HCT116 (cell line): ENCODE measurements at regions not wholly inside any gene's neighbourhood (a gene's known extent, or its start where the extent isn't known, plus 50 kb on each side); places are given as distances from the start of the nearest gene placed in this dataset.
"Not testable (repeated sequence)": the region's sequence is repeated elsewhere in the genome, so short reads cannot be mapped to it uniquely, and the experiment has no call there.

Source experiments
- ATAC-seq: fragments of 200-7000 bp; cut with Tn5 transposase; 2 replicates; pipeline ENCODE4 v1.9.1; 2020; ENCODE audit warnings: mild to moderate bottlenecking, moderate library complexity
- BruUV-seq: library from RNA; stranded (reverse); fragments of 400-500 nt; replicated peaks from 2 replicates; lab custom pipeline; 2021; lab: Mats Ljungman, UMichigan
- CTCF ChIA-PET: fragments of 300-600 bp; sonication (Branson Sonifier 250); formaldehyde crosslinking; loops from one replicate; lab custom pipeline; 2021; ENCODE audit warnings: antibody characterized with exemption; lab: Charles Lee
- POLR2A ChIA-PET: fragments of 300-600, 350-600 bp; sonication (Branson Sonifier 250); formaldehyde crosslinking; loops from one replicate; lab custom pipeline; 2021; ENCODE audit warnings: antibody characterized with exemption; lab: Charles Lee
- RAD21 ChIA-PET, 2 experiments: fragments of 300-600 bp; sonication (Branson Sonifier 250); formaldehyde crosslinking; loops; one replicate each; lab custom pipeline; 2023; ENCODE audit warnings: low total read pairs in 2 of 2; ENCODE audit not compliant: uncharacterized antibody in 2 of 2, unreplicated experiment in 2 of 2, low non-redundant PET in 1 of 2; lab: Charles Lee
- DNase-seq: peaks from one replicate; pipeline ENCODE4 v3.0.0-alpha.2; 2010; ENCODE audit warnings: low read depth, low spot score
- H2AFZ ChIP-seq: fragments of 200-600 bp; shearing (Covaris generic), sonication (generic); 2 replicates; pipeline ENCODE4 v1.6.1; 2017; ENCODE audit warnings: low read depth, mixed run types, mixed read lengths, antibody characterized with exemption, low read length; ENCODE audit not compliant: poor library complexity, severe bottlenecking
- H3K27ac ChIP-seq: 2 replicates; pipeline ENCODE4 v1.5.1; 2012; ENCODE audit warnings: low read depth, low read length
- H3K27me3 ChIP-seq: fragments of 200-600 bp; sonication (generic); 2 replicates; pipeline ENCODE4 v1.6.1; 2016; ENCODE audit warnings: mixed run types, low read length, mixed read lengths; ENCODE audit not compliant: insufficient read depth
- H3K36me3 ChIP-seq, 2 experiments: fragments of 200-500 bp in 1 of 2; fragments of 200-600 bp in 1 of 2; sonication (Bioruptor generic) in 1 of 2; sonication (generic) in 1 of 2; 2 replicates each; pipeline versions ENCODE4 v1.5.1 to v1.6.1; 2014 to 2016; ENCODE audit warnings: low read length in 2 of 2, inconsistent platforms in 1 of 2, mixed read lengths in 1 of 2, mixed run types in 1 of 2; ENCODE audit not compliant: insufficient read depth in 2 of 2, control insufficient read depth in 1 of 2
- H3K4me1 ChIP-seq, 2 experiments: fragments of 200-600 bp in 1 of 2; sonication (generic) in 1 of 2; 2 replicates each; pipeline versions ENCODE4 v1.5.1 to v1.6.1; 2012 to 2017; ENCODE audit warnings: low read length in 2 of 2, inconsistent platforms in 1 of 2, mild to moderate bottlenecking in 1 of 2, mixed read lengths in 1 of 2, mixed run types in 1 of 2, moderate library complexity in 1 of 2; ENCODE audit not compliant: insufficient read depth in 2 of 2, control insufficient read depth in 1 of 2
- H3K4me2 ChIP-seq: fragments of 200-600 bp; sonication (generic); 2 replicates; pipeline ENCODE4 v1.6.1; 2017; ENCODE audit warnings: mixed run types, low read length, mixed read lengths
- H3K4me3 ChIP-seq, 2 experiments: fragments of 200-600 bp in 1 of 2; sonication (generic) in 1 of 2; replicated peaks in 1 of 2; 2 replicates each; pipeline ENCODE4 v1.5.1; 2011 to 2016; ENCODE audit warnings: low read length in 2 of 2, control low read depth in 1 of 2, low read depth in 1 of 2, mild to moderate bottlenecking in 1 of 2, mixed read lengths in 1 of 2, mixed run types in 1 of 2
- H3K79me2 ChIP-seq: fragments of 200-600 bp; sonication (generic); 2 replicates; pipeline ENCODE4 v1.6.1; 2017; ENCODE audit warnings: mild to moderate bottlenecking, mixed run types, low read length, moderate library complexity, mixed read lengths; ENCODE audit not compliant: insufficient read depth
- H3K9ac ChIP-seq: fragments of 200-600 bp; sonication (generic); 2 replicates; pipeline ENCODE4 v1.6.1; 2016; ENCODE audit warnings: low read length, mixed read lengths
- H3K9me2 ChIP-seq: fragments of 200-600 bp; sonication (generic), shearing (Covaris generic); 2 replicates; pipeline ENCODE4 v1.6.1; 2017; ENCODE audit warnings: mixed run types, mild to moderate bottlenecking, moderate library complexity; ENCODE audit not compliant: insufficient read depth
- H3K9me3 ChIP-seq, 2 experiments: fragments of 200-500 bp in 1 of 2; fragments of 200-600 bp in 1 of 2; sonication (Bioruptor generic) in 1 of 2; sonication (generic) in 1 of 2; 2 replicates each; pipeline ENCODE4 v1.6.1; 2014 to 2017; ENCODE audit warnings: low read length in 2 of 2, mixed read lengths in 2 of 2, inconsistent platforms in 1 of 2, low read depth in 1 of 2, mild to moderate bottlenecking in 1 of 2, mixed run types in 1 of 2, moderate library complexity in 1 of 2; ENCODE audit not compliant: control insufficient read depth in 1 of 2, insufficient read depth in 1 of 2
- H4K20me1 ChIP-seq: fragments of 200-600 bp; sonication (generic), shearing (Covaris generic); 2 replicates; pipeline ENCODE4 v1.6.1; 2017; ENCODE audit warnings: mixed run types, mild to moderate bottlenecking, moderate library complexity; ENCODE audit not compliant: insufficient read depth
- ATF3 ChIP-seq: IDR thresholded peaks from 2 replicates; pipeline ENCODE4 v1.6.1; 2012
- EZH2 ChIP-seq: fragments of 200-600 bp; sonication (generic); IDR thresholded peaks from 2 replicates; pipeline ENCODE4 v1.6.1; 2017; ENCODE audit warnings: antibody characterized with exemption, mixed run types
- POLR2A ChIP-seq: IDR thresholded peaks from 2 replicates; pipeline ENCODE4 v1.7.0; 2011; ENCODE audit warnings: borderline replicate concordance; ENCODE audit not compliant: insufficient read depth, insufficient read length; ENCODE audit errors: extremely low read depth
- POLR2AphosphoS5 ChIP-seq: IDR thresholded peaks from 2 replicates; pipeline ENCODE4 v1.6.1; 2011; ENCODE audit warnings: mild to moderate bottlenecking, low read depth, low read length, moderate library complexity
- SIN3A ChIP-seq: IDR thresholded peaks from 2 replicates; pipeline ENCODE4 v1.6.1; 2012; ENCODE audit warnings: low read depth
- YY1 ChIP-seq: IDR thresholded peaks from 2 replicates; pipeline ENCODE4 v1.6.1; 2011; ENCODE audit warnings: low read length, low read depth, moderate library complexity, mild to moderate bottlenecking; ENCODE audit not compliant: insufficient replicate concordance; ENCODE audit errors: extremely low read depth
- ZFX ChIP-seq: fragments of 450-650 bp; IDR thresholded peaks from 2 replicates; pipeline ENCODE4 v1.6.1; 2017
- intact Hi-C: fragments of 100-400 bp; cut with micrococcal nuclease; formaldehyde crosslinking; loops from 2 replicates; pipeline ENCODE4 v1.10.0; 2022

GRCh38 chr13:109998037-109998436 is 211.7 kb upstream of the IRS2 start:
- H3K4me1 ChIP-seq = peaks cover 0 to 8% of the 10 kb centered on the region in 2 experiments; a peak in 2 of 4 replicates
- ATAC-seq = no peak
- H3K4me2 ChIP-seq = no peak overlapping the region
- RAD21 ChIA-PET = no interaction called here
- no peaks in the 10 kb centered on the region for H4K20me1 ChIP-seq
- H3K27ac ChIP-seq = no peak overlapping the region
- no peaks in the 10 kb centered on the region for H3K79me2 ChIP-seq
- H2AFZ ChIP-seq = no peak overlapping the region
- TF ChIP-seq POLR2A (no peak), YY1 (no peak), EZH2 (no peak), ZFX (no peak), POLR2AphosphoS5 (no peak), SIN3A (no peak), ATF3 (no peak)
- no peaks in the 10 kb centered on the region for H3K27me3 ChIP-seq
- intact Hi-C loops = no loop called here
- H3K9me2 ChIP-seq = no peaks in the 10 kb centered on the region
- no peak overlapping the region for H3K9ac ChIP-seq
- H3K4me3 ChIP-seq = no peak overlapping the region
- no peaks in the 10 kb centered on the region for H3K9me3 ChIP-seq
- POLR2A ChIA-PET = no interaction called here
- no peak for DNase-seq
- H3K36me3 ChIP-seq = no peaks in the 10 kb centered on the region
- BruUV-seq = no TSS peak
- CTCF ChIA-PET = no interaction called here

- POLR2A ChIA-PET, BruUV-seq, H3K36me3 ChIP-seq, ATAC-seq, H3K9ac ChIP-seq, H3K27ac ChIP-seq, H3K79me2 ChIP-seq, H3K27me3 ChIP-seq, DNase-seq, intact Hi-C loops, H4K20me1 ChIP-seq, H3K9me2 ChIP-seq, RAD21 ChIA-PET, H3K9me3 ChIP-seq, CTCF ChIA-PET, H2AFZ ChIP-seq, H3K4me3 ChIP-seq, H3K4me2 ChIP-seq, H3K4me1 ChIP-seq: not testable (repeated sequence)
These were observed 210.7 kb upstream of the IRS2 start for GRCh38 chr13:109997056-109997595.
